AG04449 (cell line): ENCODE measurements at regions not wholly inside any gene's neighbourhood (a gene's known extent, or its start where the extent isn't known, plus 50 kb on each side); places are given as distances from the start of the nearest gene placed in this dataset.

ENCODE experiments used
- CTCF ChIA-PET: fragments of 350-600 bp; formaldehyde crosslinking; extraction: SDS; loops from one replicate; lab custom pipeline; 2021; ENCODE audit warnings: antibody characterized with exemption; lab: Yijun Ruan, JAX
- POLR2A ChIA-PET: fragments of 400-600, 350-600 bp; formaldehyde crosslinking; extraction: SDS; loops from one replicate; lab custom pipeline; 2020; ENCODE audit warnings: antibody characterized with exemption, inconsistent platforms; lab: Yijun Ruan, JAX
- DNase-seq: peaks from one replicate; pipeline ENCODE4 v3.0.0-alpha.2; 2010; ENCODE audit warnings: low read depth, low spot score
- H3K4me3 ChIP-seq: 2 replicates; pipeline ENCODE4 v1.5.1; 2011; ENCODE audit warnings: low read depth, mild to moderate bottlenecking, control low read depth, low read length
- CTCF ChIP-seq: IDR thresholded peaks from one replicate; pipeline ENCODE4 v1.5.1; 2011; ENCODE audit warnings: mild to moderate bottlenecking, moderate library complexity, low read length, control low read depth, inconsistent platforms; ENCODE audit not compliant: insufficient read depth; ENCODE audit errors: missing control alignments

DNA sequence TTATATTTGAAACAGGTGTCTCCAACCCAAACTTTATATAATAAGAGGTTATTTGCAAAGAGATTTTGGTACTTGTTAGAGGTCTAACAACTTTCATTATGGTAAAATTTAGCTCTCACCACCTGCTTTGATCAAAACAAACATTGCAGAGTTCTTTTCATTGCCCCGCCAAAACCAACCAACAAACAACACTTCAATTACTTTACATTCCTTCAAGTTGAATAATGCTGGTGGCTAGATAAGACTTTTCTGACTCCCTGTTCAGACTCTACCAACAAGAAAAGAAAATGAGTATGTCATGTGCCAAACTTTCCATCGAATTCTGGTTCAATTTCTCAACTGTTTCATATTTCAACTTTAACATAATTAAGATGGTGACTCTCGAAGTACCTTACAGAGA, 311.1 kb downstream of the ADGRG6 start:
- H3K4me3 ChIP-seq = no peak overlapping the region
- DNase-seq = no peak
- ChIA-PET POLR2A (no interaction called here), CTCF (no interaction called here)
- no peak for TF ChIP-seq CTCF

DNA sequence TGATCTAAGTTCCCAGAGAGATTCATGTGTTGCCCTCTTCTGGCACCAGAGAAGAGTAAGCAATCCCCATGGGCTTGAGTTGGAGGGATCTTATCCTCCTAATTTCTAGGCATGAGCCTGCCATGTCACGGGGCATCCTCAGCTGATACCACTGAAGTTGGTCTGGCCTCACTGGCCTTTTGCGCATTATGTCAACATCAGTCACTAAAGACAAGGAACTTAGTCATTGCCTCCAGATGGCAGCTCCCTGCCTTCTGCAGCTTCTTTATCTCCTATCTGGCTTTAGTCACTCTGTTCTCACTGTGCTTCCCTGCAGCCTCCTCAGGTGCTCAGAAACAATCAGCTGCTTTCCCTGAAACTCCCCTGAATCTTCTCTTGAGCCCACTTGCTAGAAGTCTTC, 312.2 kb downstream of the ADGRG6 start:
- POLR2A ChIA-PET = no interaction called here
- H3K4me3 ChIP-seq = no peak overlapping the region
- DNase-seq = no peak
- TF ChIP-seq CTCF = no peak
- CTCF ChIA-PET = no interaction called here

DNA sequence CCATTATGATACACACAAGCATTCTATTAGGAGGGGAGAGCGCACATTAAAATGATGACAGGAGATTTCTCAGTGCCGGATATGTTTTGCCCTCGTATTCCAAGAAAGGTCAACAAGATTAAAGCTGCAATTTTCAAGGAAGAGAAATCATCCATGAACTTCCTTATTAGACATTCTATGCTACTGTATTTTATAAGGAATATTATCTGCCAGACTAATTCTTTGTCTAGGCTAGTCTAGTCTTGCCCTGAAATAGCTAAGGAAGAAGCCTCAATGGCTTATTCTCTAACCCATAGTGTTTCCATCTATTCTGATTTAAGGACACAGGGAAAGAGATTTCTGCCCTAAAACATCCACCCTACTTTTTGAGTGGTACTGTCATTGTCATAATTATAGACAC, 315.4 kb downstream of the ADGRG6 start:
- ChIA-PET POLR2A (no interaction called here), CTCF (no interaction called here)
- no peak for DNase-seq
- TF ChIP-seq CTCF = no peak
- H3K4me3 ChIP-seq = no peak overlapping the region

DNA sequence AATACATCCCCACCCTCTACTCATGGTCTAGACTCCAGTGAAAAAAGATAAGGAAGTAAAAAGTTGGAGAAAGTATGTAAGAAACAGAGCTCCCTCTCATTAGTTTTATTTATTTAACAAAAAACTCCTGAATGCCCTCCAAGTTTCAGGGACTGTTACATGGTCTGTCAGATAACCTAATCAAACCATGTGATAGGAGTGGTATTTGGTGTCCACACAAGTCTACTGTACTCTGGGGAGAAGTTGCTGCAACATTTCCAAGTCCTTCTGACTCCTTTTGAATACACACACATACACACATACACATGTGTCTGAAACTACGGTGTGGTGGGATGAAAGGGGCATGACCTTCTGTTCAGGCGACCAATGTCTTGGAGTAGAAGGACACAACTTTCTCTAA, 320.0 kb downstream of the ADGRG6 start:
- H3K4me3 ChIP-seq = no peak overlapping the region
- TF ChIP-seq CTCF = no peak
- DNase-seq = no peak
- CTCF ChIA-PET = interaction anchor here (1.2 kb wide), 1 partner anchor 56 kb away, joined by 3 read pairs; no protein-coding TSS in a partner anchor
- POLR2A ChIA-PET = no interaction called here

- no peak for TF ChIP-seq CTCF
- CTCF ChIA-PET = interaction anchor here (0.9 to 1.3 kb wide), 3 partner anchors 11 to 803 kb away, joined by 3 read pairs; no protein-coding TSS in a partner anchor
- no peak overlapping the region for H3K4me3 ChIP-seq
- no peak for DNase-seq
- POLR2A ChIA-PET = no interaction called here
Measured at GRCh38 chr6:142624978-142625715, 319.8 kb downstream of the HIVEP2 start.

DNA sequence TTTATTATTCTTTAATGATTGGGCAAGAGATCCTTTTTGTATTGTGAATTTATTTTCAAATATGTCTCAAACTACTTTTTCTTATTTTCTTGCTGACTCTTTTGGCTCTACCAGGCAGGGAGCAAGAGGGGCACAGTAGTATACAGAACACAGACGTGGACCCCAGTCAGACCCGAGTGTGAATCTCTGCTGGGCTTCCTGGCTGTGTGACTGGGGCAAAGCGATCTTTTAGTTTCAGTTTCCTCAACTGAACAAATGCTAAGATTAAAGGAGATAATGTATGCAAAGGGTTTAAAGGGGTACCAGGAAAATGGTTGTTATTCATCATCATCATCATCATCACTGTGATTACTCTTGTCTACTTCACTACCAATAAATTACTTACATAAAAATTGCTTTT, 317.5 kb downstream of the HIVEP2 start:
- H3K4me3 ChIP-seq = no peak overlapping the region
- ChIA-PET POLR2A (no interaction called here), CTCF (no interaction called here)
- DNase-seq = no peak
- no peak for TF ChIP-seq CTCF
